Liver (tissue), 8 donors: ENCODE measurements at regions not wholly inside any gene's neighbourhood (a gene's known extent, or its start where the extent isn't known, plus 50 kb on each side); places are given as distances from the start of the nearest gene placed in this dataset.

Experiments
- DNase-seq: peaks from one replicate; pipeline ENCODE4 v3.0.0-alpha.2; 2017; ENCODE audit warnings: low spot score
- H3K27ac ChIP-seq, 2 donors: one replicate each; pipeline ENCODE4 v1.7.0; 2013; ENCODE audit warnings: inconsistent platforms in 2 of 2, low read length in 2 of 2, control low read depth in 1 of 2, low read depth in 1 of 2, mild to moderate bottlenecking in 1 of 2
- H3K27me3 ChIP-seq, 4 donors: one replicate each; pipeline versions ENCODE4 v1.6.1 to v1.7.0; 2013; ENCODE audit warnings: low read length in 3 of 4, inconsistent platforms in 1 of 4, mild to moderate bottlenecking in 1 of 4, moderate library complexity in 1 of 4; ENCODE audit not compliant: control insufficient read depth in 4 of 4, insufficient read depth in 4 of 4
- H3K36me3 ChIP-seq, 4 donors: one replicate each; pipeline versions ENCODE4 v1.6.1 to v1.7.0; 2013; ENCODE audit warnings: low read length in 3 of 4, mild to moderate bottlenecking in 3 of 4, low read depth in 1 of 4, moderate library complexity in 1 of 4; ENCODE audit not compliant: control insufficient read depth in 4 of 4, insufficient read depth in 3 of 4
- H3K4me1 ChIP-seq, 4 donors: one replicate each; pipeline versions ENCODE4 v1.6.1 to v1.7.0; 2013; ENCODE audit warnings: low read length in 3 of 4, mild to moderate bottlenecking in 3 of 4, moderate library complexity in 1 of 4; ENCODE audit not compliant: control insufficient read depth in 4 of 4, insufficient read depth in 4 of 4
- H3K4me3 ChIP-seq, 3 donors: one replicate each; pipeline versions ENCODE4 v1.6.1 to v1.7.0; 2013; ENCODE audit warnings: low read length in 3 of 3, control low read depth in 1 of 3, low read depth in 1 of 3, mild to moderate bottlenecking in 1 of 3
- H3K9ac ChIP-seq, 2 donors: one replicate each; pipeline ENCODE4 v1.7.0; 2013; ENCODE audit warnings: low read length in 2 of 2, mild to moderate bottlenecking in 2 of 2, moderate library complexity in 2 of 2, control low read depth in 1 of 2, low read depth in 1 of 2
- H3K9me3 ChIP-seq, 4 donors: one replicate each; pipeline versions ENCODE4 v1.6.1 to v1.7.0; 2013; ENCODE audit warnings: low read length in 3 of 4; ENCODE audit not compliant: control insufficient read depth in 4 of 4
- FOXA1 ChIP-seq: IDR thresholded peaks from 2 replicates; pipeline ENCODE4 v1.6.1; 2016; ENCODE audit warnings: antibody characterized with exemption
- FOXA2 ChIP-seq: IDR thresholded peaks from 2 replicates; pipeline ENCODE4 v1.6.1; 2016; ENCODE audit warnings: antibody characterized with exemption
- GABPA ChIP-seq, 2 donors: IDR thresholded peaks in 1 of 2; conservative IDR thresholded peaks in 1 of 2; 2 replicates each; pipeline ENCODE4 v1.6.1; 2016; ENCODE audit warnings: antibody characterized with exemption in 2 of 2, mild to moderate bottlenecking in 1 of 2, moderate library complexity in 1 of 2
- HNF4A ChIP-seq, 2 donors: conservative IDR thresholded peaks; 2 replicates each; pipeline ENCODE4 v1.6.1; 2016; ENCODE audit warnings: antibody characterized with exemption in 2 of 2, mild to moderate bottlenecking in 2 of 2
- NR2F2 ChIP-seq: IDR thresholded peaks from 2 replicates; pipeline ENCODE4 v1.6.1; 2016; ENCODE audit warnings: antibody characterized with exemption
- RAD21 ChIP-seq, 2 donors: IDR thresholded peaks; 2 replicates each; pipeline ENCODE4 v1.6.1; 2016; ENCODE audit warnings: antibody characterized with exemption in 2 of 2, mild to moderate bottlenecking in 2 of 2
- RXRA ChIP-seq, 2 donors: IDR thresholded peaks; 2 replicates each; pipeline ENCODE4 v1.6.1; 2017 to 2018; ENCODE audit warnings: antibody characterized with exemption in 2 of 2, mild to moderate bottlenecking in 1 of 2
- TAF1 ChIP-seq: conservative IDR thresholded peaks from 2 replicates; pipeline ENCODE4 v1.6.1; 2016; ENCODE audit warnings: antibody characterized with exemption, mild to moderate bottlenecking
- WGBS: extraction: QIAGEN DNeasy Blood & Tissue Kit; methylation state at CpG from one replicate; pipeline ENCODE4 v1.1.7; 2013; 5-methylcytosine and 5-hydroxymethylcytosine counted together
- TF ChIP-seq, protein P1 (sequence below): fragments of 150-350 bp; IDR thresholded peaks from 2 replicates; pipeline ENCODE4 v1.5.1; 2017; ENCODE audit warnings: improper control_type of control experiment, low read depth, low read length; ENCODE audit not compliant: missing input control
- TF ChIP-seq, protein P2 (sequence below): IDR thresholded peaks from 2 replicates; pipeline ENCODE4 v1.6.1; 2016; ENCODE audit warnings: antibody characterized with exemption
- TF ChIP-seq, protein P3 (sequence below): IDR thresholded peaks from 2 replicates; pipeline ENCODE4 v1.6.1; 2016; ENCODE audit warnings: antibody characterized with exemption, mild to moderate bottlenecking
- TF ChIP-seq, protein P4 (sequence below): IDR thresholded peaks from 2 replicates; pipeline ENCODE4 v1.6.1; 2016; ENCODE audit warnings: antibody characterized with exemption
- donor health status: healthy.
- donor health status: healthy.
- donor health status: healthy.
- donor health status: healthy.
- donor health status: healthy.

DNA sequence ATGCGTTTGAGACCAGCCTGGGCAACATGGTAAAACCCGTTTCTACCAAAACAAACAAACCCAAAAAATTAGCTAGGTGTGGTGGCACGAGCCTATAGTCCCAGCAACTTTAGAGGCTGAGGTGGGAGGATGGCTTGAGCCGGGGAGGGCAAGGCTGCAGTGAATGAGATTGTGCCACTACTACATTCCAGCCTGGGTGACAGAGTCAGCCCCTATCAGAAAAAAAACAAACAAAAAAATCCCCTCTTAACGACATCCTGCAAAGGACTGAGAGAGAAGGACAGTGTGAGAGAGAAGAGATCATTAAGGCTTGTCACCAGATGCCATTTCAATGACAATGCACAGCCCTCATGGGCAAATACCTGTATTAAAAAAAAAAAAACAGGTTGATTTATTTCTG, 266.7 kb upstream of the ATP10A start (continued):
- no peak for TF ChIP-seq TAF1

DNA sequence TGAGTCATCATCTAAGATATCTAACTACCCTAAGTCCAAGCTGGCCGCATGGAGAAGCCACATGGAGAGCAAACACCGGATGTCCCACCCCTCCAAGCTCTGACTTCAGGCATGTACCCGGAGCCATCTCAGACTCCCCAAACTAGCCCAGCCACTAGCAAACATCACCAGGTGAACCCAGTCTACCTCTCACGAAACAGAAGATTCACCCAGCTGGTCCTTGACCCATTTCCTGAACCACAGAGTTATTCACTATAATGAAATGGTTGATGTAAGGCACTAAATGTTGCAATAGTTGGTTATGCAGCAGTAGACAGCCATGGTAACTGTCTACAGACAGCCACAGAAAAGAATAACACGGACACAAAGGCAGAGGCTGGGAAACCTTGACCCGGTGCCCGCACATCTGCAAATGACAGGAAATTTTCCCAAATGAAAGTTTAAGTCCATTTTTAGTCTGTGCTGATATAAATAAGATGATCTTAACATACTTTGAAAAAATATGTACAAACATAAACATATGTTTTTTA, 265.5 kb upstream of the ATP10A start:
- Histone ChIP-seq H3K9me3 (no peaks in the 10 kb centered on the region), H3K9ac (no peak overlapping the region), H3K4me1 (no peaks in the 10 kb centered on the region), H3K27ac (no peak overlapping the region), H3K27me3 (no peaks in the 10 kb centered on the region), H3K36me3 (no peaks in the 10 kb centered on the region), H3K4me3 (no peak overlapping the region)
- TF ChIP-seq GABPA (IDR thresholded peaks at IDR 0.05 in 1 of 2, conservative IDR thresholded peaks at IDR 0.05 in 1 of 2) (no peak), HNF4A (conservative IDR thresholded peaks at IDR 0.05) (no peak), NR2F2 (no peak), FOXA2 (no peak), RXRA (IDR thresholded peaks at IDR 0.05) (no peak), RAD21 (IDR thresholded peaks at IDR 0.05) (no peak)
- TF ChIP-seq, protein P1, sequence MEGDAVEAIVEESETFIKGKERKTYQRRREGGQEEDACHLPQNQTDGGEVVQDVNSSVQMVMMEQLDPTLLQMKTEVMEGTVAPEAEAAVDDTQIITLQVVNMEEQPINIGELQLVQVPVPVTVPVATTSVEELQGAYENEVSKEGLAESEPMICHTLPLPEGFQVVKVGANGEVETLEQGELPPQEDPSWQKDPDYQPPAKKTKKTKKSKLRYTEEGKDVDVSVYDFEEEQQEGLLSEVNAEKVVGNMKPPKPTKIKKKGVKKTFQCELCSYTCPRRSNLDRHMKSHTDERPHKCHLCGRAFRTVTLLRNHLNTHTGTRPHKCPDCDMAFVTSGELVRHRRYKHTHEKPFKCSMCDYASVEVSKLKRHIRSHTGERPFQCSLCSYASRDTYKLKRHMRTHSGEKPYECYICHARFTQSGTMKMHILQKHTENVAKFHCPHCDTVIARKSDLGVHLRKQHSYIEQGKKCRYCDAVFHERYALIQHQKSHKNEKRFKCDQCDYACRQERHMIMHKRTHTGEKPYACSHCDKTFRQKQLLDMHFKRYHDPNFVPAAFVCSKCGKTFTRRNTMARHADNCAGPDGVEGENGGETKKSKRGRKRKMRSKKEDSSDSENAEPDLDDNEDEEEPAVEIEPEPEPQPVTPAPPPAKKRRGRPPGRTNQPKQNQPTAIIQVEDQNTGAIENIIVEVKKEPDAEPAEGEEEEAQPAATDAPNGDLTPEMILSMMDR, result no peak
- TF ChIP-seq, protein P2, sequence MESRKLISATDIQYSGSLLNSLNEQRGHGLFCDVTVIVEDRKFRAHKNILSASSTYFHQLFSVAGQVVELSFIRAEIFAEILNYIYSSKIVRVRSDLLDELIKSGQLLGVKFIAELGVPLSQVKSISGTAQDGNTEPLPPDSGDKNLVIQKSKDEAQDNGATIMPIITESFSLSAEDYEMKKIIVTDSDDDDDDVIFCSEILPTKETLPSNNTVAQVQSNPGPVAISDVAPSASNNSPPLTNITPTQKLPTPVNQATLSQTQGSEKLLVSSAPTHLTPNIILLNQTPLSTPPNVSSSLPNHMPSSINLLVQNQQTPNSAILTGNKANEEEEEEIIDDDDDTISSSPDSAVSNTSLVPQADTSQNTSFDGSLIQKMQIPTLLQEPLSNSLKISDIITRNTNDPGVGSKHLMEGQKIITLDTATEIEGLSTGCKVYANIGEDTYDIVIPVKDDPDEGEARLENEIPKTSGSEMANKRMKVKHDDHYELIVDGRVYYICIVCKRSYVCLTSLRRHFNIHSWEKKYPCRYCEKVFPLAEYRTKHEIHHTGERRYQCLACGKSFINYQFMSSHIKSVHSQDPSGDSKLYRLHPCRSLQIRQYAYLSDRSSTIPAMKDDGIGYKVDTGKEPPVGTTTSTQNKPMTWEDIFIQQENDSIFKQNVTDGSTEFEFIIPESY, result no peak
- TF ChIP-seq, protein P3, sequence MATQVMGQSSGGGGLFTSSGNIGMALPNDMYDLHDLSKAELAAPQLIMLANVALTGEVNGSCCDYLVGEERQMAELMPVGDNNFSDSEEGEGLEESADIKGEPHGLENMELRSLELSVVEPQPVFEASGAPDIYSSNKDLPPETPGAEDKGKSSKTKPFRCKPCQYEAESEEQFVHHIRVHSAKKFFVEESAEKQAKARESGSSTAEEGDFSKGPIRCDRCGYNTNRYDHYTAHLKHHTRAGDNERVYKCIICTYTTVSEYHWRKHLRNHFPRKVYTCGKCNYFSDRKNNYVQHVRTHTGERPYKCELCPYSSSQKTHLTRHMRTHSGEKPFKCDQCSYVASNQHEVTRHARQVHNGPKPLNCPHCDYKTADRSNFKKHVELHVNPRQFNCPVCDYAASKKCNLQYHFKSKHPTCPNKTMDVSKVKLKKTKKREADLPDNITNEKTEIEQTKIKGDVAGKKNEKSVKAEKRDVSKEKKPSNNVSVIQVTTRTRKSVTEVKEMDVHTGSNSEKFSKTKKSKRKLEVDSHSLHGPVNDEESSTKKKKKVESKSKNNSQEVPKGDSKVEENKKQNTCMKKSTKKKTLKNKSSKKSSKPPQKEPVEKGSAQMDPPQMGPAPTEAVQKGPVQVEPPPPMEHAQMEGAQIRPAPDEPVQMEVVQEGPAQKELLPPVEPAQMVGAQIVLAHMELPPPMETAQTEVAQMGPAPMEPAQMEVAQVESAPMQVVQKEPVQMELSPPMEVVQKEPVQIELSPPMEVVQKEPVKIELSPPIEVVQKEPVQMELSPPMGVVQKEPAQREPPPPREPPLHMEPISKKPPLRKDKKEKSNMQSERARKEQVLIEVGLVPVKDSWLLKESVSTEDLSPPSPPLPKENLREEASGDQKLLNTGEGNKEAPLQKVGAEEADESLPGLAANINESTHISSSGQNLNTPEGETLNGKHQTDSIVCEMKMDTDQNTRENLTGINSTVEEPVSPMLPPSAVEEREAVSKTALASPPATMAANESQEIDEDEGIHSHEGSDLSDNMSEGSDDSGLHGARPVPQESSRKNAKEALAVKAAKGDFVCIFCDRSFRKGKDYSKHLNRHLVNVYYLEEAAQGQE, result no peak
- TF ChIP-seq, protein P4, sequence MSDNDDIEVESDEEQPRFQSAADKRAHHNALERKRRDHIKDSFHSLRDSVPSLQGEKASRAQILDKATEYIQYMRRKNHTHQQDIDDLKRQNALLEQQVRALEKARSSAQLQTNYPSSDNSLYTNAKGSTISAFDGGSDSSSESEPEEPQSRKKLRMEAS, result no peak
- no peak for DNase-seq
- 70% methylated on average over 7 of the region's 7 CpGs for WGBS

DNA sequence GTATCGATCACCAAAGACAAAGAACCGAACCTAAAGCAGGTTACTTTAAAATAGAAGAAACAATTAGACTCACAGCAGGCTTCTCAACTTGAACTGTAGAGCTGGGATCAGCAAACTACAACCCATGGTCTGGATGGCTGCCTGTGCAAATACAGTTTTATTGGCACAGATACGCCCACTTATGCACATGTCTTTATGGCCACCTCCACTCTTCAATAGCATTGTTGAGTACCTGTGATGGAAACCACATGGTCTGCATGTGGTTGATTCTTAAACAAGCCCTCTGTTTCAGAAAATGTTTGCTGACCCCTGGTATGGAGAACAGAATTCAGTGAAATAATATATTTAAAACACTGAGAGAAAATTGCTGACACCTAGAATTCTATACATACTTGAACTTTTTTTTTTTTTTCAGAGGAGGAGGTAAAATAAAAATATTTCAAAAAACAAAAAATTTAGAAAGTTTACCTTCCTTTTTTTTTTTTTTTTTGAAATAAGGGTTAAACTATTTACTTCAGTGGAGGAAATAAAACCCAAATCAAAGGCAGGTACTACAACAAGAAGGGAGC, 263.8 kb upstream of the ATP10A start:
- TF ChIP-seq, protein P3, result no peak
- TF ChIP-seq RXRA (IDR thresholded peaks at IDR 0.05) (no peak), RAD21 (IDR thresholded peaks at IDR 0.05) (no peak), FOXA1 (no peak)
- Histone ChIP-seq H3K27ac (no peak overlapping the region), H3K27me3 (no peaks in the 10 kb centered on the region), H3K4me3 (no peak overlapping the region), H3K4me1 (no peaks in the 10 kb centered on the region), H3K36me3 (no peaks in the 10 kb centered on the region), H3K9ac (no peak overlapping the region), H3K9me3 (no peaks in the 10 kb centered on the region)
- no peak for DNase-seq
- 77% methylated on average over 3 of the region's 3 CpGs for WGBS
